ENCODE measurements at regions not wholly inside any gene's neighbourhood (a gene's known extent, or its start where the extent isn't known, plus 50 kb on each side); places are given as distances from the start of the nearest gene placed in this dataset.

DNA sequence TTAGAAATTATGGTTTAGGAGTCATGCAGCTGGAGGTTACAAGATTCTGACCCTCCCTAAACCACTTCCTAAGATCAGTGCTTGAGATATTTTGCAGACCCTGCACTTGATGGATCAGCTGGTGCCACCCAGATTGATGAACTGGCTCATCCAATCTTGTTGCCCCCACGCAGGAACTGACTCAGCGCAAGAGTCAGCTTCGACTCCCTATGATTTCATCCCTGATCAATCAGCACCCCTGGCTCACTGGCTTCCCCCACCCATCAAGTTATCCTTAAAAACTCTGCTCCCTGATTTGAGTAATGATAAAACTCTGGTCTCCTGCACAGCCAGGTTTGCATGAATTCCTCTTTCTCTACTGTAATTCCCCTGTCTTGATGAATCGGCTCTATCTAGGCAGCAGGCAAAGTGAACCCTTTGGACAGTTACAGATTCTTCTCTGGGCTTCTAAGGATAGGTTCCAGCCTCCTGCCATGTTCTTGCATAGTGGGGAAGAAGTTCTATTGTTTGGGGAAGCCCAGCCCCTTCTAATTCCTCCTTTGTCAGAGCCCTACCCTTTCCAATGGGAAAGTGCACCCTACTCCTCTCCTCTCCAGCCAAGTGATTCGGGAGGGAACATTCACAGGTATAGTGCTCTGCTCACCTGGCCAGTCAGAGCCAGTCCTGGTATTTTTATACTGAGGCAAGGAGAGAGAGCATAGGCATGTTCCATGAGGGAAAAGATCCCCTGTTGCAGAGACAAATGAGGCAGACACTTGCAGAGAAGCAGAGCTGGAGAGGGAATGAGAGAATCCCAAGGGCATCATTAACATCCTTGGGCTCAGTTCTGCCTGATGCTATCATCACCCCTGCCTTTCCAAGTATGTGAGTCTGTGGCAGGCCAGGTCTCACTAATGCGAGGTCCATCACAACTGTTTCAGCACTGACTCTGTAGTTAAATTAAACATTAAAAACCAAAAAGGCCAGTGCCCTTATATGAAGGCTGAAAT is 224.4 kb upstream of the GALNT17 start:
- DNase-seq = peak; percentile 42

DNA sequence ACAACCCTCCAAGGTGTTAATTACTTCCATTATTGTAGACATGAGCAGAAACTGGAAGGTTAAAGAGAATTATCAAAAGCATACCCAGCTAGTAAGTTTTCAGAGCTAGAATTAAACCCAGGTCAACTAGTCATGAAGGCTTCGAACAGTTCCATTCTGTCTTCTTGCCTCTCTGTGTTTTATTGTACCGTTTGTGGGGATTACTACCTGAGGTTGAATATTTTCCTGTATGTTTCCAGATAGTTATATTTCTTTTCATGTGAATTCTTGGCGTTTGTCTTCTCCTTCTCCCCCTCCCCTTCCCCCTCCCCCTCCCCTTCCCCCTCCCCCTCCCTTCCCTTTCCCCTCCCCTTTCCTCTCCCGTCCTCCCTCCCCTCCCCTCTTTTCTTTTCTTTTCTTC is 218.0 kb upstream of the GALNT17 start:
- no peak for DNase-seq

DNA sequence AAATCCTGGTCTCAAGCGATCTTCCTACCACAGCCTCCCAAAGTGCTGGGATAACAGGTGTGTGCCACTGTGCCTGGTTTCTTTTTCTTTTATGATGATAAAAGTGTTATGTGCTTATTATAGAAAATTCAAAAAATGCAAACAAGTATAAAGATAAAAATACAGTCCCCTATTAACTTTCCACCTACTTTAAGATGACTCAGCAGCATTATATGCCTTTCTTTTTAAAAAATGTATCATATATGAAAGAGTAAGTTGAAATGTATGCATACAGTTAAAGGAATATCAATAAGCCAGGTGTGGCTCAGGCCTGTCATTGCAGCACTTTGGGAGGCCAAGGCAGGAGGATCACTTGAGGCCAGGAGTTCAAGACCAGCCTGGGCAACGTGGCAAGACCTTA is 216.9 kb upstream of the GALNT17 start:
- DNase-seq = no peak

DNA sequence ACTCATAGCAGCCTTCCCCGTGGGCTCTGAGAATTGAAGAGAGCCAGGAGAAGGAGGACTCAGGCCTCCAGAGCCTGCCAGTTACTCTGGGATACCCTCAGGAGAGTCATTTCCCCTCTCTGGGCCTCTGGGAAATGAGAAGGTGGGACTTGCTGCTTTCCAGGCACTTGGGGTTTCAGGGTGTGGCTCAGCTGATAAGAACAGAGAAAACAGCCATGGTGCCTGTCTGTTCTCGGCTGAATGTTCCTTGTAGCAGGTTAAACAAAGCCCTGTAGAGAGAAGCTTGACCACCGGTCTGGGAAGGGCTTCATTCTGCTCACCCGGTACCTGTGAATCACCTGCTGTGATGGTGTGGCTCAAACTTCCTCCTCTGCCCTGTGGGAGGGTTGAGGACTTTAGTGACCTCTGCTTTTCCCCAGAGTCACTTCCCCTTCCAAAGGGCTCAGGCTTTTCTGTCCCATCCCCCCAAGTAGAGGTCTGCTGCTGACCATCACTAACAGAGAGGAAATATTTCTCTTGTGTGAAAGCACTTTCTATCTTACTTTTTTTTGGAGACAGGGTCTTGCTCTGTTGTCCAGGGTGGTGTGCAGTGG is 212.4 kb upstream of the GALNT17 start:
- no peak for DNase-seq

DNA sequence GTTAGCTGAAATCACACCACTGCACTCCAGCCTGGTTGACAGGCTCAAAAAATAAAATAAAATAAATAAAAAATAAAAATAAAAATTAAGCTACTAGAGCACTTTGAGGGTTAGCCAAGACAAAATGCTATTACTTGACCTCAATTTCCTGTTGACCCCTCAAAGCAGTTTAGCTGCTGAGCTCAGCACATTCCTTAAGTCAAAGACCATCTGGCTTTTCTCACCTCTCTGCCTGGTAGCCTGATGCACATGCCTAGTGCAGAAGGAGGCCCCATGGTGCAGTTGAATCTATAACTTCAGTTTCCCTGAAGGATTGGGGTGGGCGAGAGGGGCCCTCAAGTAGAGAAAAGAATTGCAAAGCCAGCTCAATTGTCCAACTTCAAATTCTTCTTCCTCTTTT is 211.1 kb upstream of the GALNT17 start:
- DNase-seq = peak; percentile 5

DNA sequence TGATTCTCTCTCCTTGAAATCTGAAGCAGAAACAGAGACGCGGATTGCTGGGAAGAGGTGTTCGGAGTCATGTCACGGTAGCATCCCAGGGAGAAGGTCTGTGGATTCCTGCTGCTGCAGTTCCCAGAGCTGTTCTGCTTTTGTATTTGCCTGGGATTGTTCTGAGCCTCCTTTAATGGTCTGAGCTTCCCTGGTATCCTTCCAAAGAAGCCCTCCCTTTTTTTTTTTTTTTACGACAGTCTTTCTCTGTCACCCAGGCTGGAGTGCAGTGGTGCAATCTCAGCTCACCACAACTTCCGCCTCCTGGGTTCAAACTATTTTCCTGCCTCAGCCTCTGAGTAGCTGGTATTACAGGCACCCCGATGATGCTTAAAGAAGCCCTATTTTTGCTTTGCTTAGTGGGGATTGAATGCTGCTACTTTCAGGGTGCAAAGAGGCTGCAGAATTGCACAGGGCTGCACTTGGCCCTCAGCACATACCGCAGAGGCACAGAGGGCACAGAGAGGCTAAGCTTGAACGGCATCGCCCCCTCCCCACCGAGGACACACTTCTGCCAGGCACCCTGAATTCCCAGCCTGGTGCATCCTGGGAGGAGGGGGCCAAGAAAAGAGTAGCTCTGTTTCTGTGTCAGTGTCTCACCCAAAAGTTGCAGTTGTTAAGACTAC is 208.6 kb upstream of the GALNT17 start:
- DNase-seq = peak; percentile 49

DNA sequence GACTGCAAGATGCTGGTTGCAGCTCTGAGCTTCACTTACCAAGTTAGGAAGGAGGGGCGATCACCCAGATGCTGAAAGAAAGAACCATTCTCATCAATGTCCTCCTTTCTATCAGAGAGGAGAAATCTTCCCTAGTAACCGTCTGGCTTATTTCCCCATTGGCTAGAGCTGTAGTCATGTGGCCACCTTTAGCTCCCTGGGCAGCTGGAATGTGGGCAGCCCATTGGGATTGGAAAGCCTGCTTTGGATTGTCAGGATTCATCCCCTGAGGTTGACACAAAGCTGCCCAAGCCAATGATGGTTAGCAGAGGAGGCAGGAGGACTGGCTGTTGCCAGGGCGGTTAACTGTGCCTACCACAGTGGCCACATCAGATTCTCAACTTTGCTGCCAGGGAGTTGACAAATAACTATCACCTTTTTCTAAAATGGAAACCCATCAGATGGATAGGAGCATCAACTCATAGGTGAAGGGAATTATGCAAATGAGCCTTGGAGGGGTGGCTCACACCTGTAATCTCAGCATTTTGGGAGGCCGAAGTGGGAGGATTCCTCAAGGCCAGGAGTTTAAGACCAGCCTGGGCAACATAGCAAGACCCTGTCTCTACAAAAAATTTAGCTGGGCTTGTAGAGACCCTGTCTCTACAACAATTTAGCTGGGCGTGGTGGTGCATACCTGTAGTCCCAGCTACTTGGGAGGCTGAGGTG is 206.4 kb upstream of the GALNT17 start:
- DNase-seq = no peak

DNA sequence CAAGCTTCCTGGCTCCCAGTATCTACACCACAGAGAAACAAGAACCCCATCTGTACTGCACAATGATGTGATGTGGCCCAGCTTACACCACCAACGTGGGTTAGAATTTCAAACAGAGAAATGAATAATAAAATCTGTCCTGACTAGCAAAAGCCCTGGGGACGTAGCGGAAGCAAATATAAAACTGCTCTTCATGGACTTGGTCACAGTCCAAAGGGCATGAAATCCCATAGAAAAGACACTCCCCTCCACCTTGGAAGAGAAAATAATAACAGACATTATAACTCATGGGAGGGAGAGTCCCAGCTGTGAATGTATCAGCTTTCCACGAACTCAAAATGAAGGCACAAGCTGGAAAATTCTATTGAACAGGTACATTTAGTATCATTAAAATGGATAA is 205.3 kb upstream of the GALNT17 start:
- DNase-seq = no peak

DNA sequence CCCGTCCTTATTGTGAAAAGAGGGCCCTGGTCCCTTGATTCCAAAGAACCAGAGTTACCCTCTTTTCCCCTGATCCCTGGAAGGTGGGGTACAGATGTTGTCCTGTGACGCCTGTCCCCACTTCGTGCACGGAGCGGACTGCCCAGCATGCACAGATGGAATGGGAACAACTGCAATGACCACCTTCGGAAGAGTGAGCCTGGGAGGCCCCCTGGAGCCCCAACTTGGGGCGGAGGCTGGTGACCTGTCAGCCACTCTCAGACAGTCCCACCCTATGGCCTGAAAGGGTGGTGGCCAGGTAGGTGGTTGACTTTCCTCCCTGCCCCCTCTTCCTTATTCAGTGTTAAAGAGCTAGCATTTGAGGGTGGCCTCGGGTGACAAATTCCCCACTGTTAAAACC is 196.6 kb upstream of the GALNT17 start:
- no peak for DNase-seq

DNA sequence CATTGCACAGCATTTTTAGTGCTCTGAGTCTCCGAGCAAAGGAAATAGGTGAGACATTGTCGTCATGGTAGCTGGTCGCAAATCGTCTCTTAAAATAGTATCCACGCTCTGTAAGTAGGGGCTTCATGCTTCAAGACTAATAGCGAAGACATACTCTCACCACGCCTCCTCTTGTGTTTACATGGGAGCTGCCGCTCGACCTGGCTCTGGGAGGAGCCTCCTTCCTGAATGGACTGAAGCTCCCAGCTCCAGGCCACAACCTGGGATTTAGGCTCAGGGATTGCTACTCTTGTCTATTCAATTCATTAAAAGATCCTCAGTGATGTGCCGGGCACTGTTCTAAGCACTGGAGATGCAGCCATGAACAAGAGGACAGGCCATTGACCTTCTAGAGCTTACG is 196.1 kb upstream of the GALNT17 start:
- DNase-seq = no peak

DNA sequence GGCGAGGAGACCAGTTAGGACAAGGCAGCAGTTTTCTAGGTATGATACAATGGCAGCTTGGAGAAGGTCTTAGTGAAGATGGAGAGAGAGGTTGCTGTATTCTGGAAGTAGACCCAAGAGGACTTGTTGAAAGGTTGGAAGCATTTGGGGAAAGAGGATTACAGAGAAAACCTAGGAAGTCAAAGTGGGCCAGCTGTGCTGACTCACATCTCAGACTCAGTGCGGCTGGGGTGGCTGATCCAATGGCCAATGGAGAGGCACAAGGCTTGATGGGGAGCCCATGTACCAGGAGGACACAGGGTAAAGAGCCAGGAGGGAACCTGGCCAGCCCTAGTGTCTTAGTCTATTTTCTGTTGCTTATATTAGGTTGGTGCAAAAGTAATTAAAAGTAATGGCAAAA is 194.5 kb upstream of the GALNT17 start:
- no peak for DNase-seq

DNA sequence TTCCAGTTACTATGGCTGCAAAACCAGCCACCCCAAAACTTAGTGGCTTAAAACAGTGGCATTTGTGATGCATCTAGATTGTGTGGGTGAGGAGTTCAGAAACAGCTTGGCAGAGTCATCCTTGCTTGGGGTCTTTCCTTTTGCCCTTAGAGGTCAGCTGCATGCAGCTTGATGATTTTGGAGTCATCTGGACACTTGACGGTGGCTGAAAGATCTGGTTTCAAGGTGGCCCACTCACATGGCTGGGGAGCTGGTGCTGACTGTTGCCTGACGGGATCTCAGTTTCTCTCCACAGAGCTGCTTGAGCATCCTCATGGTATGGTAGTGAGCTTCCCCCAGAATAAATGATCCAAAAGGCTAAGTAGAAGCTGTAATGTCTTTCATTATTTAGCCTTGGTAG is 191.3 kb upstream of the GALNT17 start:
- no peak for DNase-seq

DNA sequence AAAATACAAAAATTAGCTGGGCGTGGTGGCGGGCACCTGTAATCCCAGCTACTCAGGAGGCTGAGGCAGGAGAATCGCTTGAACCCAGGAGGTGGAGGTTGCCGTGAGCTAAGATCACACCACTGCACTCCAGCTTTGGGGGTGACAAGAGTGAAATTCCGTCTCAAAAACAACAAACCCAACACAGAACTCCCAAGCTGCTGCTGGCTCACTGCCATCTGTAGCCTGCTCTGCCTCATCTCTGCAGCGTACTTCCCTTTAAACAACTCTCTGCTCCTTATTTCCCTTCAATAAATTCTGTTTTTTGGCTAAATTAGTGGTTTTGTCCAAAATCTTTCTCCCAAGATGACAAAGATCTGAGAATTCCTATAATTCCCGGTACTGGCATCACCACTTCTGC is 189.2 kb upstream of the GALNT17 start:
- DNase-seq = no peak

DNA sequence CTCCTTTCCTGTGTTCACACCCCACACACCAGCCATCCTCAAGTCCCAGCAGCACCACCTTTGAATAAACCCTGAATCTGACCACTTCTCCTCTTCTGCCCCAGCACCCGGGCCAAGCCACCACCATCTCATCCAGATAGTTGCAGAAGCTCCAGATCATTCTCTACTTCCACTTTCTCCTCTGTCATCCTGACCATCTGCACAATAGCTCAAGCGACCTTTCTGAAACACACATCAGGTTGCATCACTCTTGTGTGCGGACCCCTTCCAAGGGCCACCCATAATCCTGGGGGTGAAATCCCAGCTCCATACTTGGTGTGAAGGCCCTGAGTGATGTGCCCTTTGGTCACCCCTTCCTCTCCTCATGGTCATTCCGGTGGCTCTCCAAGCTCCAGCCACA is 187.4 kb upstream of the GALNT17 start:
- no peak for DNase-seq

DNA sequence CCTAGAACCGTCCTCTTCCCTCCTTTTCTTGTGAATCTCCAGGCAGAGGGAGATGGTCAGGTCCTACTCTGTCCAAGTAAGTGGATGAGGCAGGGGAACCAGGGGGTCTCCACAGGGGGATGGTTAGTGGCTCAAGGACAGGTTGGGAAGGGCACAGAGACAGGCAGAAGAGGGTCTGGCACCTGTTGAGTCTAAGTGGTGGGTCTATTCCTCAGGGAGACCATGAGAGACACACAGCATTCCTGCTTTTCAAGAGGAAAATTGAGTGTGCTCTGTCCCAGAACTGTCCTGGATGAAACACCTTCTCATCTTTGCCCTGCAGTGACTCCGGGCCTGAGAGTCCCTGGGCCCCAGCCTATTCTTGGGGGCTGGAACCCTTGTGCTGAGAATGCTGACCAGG is 184.8 kb upstream of the GALNT17 start:
- no peak for DNase-seq

DNA sequence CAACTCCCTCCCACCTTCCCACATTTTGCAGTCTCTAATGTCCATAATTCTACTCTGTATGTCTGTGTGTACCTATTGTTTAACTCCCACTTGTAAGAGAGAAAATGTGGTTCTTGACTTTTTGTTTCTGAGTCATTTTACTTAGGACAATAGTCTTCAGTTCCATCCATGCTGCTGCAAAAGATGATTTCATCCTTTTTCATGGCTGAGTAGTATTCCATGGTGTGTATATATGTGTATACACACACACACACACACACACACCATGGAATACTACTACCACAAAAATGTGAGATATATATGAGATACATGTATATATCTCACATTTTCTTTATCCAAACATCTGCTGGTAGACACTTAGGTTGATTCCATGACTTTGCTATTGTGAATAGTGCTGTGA is 182.1 kb upstream of the GALNT17 start:
- no peak for DNase-seq

DNA sequence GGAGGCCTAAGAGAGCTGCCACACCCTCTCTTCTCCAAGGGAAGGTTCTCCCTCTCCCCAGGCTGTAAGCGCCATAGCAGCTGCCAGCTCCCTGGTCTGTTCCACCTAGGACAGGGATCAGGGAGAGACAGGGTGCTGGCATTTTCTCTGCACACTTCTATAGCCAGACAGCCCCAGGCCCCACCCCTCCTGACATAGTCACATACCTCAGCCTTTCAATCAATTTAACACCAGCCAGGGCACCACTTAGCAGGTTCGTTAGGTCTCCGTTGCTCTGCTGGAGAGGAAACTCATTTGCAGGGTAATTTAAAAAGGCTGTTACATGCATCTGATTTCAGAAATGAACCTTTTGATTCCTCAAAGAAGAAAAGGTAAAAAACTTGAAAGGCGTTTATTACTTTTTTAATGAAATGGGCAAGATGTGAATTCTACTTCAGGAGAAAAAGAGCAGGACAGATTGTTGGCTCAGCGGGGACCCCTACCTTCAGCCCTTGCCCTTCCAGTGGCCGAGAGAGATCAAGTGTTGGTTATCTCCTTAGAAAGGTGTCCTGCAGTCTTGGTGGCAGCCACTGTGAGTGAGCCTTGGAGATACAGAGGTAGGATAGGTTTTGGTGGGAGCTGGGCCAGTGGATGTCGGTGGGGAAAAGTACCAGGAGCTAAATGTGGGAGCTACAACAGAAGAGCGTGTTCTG is 180.5 kb upstream of the GALNT17 start:
- DNase-seq = no peak

DNA sequence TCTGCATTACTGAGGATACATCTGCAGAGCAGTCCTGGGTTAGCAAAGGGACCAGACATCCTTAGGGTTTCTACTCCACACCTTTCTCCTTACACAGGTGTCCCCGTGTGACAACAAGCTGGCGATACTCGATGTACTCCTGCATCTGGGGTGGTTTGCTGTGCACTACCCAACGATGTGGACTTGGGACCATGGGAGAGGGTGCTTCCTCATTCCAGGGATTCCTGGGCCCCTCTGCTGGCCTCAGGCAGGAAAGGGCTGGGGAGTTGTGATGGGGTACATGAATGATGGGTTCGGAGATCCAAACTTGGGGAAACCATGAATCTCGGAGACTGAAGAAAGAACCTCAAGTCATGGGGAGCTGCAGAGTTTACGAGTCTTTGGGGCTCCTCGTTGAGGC is 179.6 kb upstream of the GALNT17 start:
- DNase-seq = no peak

DNA sequence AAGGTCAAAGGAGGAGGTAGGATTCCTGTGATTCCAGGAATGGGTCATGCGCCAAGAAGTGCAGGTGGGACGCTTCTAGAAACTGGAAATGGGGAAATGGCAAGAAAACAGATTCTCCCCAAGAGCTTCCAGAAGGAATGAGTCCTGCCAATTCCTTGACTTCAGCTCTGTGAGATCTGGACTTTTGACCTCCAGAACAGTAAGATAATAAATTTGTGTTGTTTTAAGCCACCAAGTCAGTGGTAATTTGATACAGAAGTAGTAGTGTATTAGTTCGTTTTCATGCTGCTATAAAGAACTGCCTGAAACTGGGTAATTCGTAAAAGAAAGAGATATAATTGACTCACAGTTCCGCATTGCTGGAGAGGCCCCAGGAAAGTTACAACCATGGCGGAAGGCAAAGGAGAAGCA is 178.6 kb upstream of the GALNT17 start:
- no peak for DNase-seq

DNA sequence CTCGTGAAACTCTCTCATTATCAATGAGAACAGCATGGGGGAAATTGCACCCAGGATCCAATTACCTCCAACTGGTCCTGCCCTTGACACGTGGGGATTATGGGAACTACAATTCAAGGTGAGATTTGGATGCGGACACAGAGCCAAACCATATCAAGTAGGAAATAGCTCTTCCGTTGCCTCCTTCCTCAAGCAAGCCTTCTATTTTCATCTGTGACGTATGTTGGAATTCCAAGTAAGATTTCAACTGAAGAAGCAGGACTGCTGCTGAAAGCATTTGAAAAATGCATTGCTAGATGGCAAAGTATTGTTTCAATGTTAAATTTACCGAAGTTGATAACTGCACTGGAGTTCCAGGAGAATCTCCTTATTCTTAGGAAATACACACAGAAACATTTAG is 178.1 kb upstream of the GALNT17 start:
- no peak for DNase-seq

DNA sequence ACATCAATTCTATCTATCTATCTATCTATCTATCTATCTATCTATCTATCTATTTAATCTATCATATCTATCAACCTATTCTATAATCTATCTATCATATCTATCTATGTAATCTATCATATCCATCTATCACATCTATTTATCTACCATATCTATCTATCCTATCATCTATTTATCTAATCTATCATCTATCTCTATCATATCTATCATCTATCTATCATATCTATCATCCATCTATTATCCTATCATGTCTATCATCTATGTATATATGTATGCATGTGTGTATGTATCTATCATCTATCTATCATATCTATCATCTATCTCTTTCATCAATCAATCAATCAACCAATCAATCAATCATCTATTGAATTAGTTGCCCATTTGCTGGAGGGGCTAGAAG is 159.3 kb upstream of the GALNT17 start:
- no peak for DNase-seq

DNA sequence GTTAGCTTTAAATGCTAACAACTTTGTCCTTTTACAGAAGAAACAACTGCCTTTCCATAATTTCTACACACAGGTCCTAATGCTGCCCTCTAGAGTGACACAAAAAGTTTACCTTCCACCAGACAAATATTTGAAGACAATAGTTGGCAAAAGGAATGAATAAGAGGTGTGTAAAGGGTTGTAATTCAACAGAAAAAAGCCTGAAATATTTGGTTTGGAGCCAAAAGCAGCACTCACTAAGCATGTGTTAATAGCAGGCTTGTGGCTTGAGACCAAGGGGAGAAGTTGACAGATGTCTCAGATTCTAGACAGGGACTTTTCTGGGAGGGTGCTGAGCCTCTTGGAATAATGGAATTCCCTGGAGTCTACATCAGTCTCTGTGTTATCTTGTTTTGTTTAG is 156.2 kb upstream of the GALNT17 start:
- no peak for DNase-seq

DNA sequence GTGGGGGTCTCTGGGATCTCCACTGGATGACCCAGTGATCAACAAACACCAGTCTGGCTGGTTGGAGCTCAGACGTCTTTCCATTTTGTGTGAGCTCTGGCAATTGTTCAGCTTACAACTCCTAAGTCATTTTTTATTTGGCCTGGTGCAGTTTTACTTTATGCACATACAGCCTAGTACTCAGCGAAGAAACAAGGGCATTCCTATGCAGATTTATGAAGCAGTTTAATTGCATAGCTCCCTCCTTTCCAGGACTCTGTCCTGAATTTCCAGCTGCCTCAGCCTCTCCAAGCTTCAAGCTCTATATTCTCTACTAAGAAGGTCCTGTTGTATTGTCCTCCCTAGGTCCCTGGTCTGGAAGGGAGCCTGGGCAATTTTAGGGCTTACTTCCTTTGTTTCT is 145.6 kb upstream of the GALNT17 start:
- no peak for DNase-seq

Data from fibroblast of skin of right biceps (primary cell).